ENCODE measurements at regions not wholly inside any gene's neighbourhood (a gene's known extent, or its start where the extent isn't known, plus 50 kb on each side); places are given as distances from the start of the nearest gene placed in this dataset.

GRCh38 chr5:98585661-98586310 is 187.7 kb upstream of the RGMB start:
- no peak for FAIRE-seq
- no peak for TF ChIP-seq TAF1 (IDR thresholded peaks at IDR 0.05; ENCODE audit: low read depth, low read length)
- no peak for TF ChIP-seq POLR2AphosphoS5 (IDR thresholded peaks at IDR 0.05; ENCODE audit: low read depth, low read length)
- TF ChIP-seq PAX5 (IDR thresholded peaks at IDR 0.05; ENCODE audit: insufficient read depth, low read length, severe bottlenecking), result no peak
- TF ChIP-seq POU2F2 (IDR thresholded peaks at IDR 0.05; ENCODE audit: low read depth, low read length), result no peak
- no peak for TF ChIP-seq SPI1 (IDR thresholded peaks at IDR 0.05; ENCODE audit: low read depth, low read length)
- no peak for TF ChIP-seq POLR2A (IDR thresholded peaks at IDR 0.05; ENCODE audit: low read depth, low read length)
- no peak for DNase-seq (ENCODE audit: insufficient read length, low spot score)

GRCh38 chr5:98586581-98586980 is 186.9 kb upstream of the RGMB start:
- TF ChIP-seq PAX5 (IDR thresholded peaks at IDR 0.05; ENCODE audit: insufficient read depth, low read length, severe bottlenecking) (no peak), TAF1 (IDR thresholded peaks at IDR 0.05; ENCODE audit: low read depth, low read length) (no peak), SPI1 (IDR thresholded peaks at IDR 0.05; ENCODE audit: low read depth, low read length) (no peak), POU2F2 (IDR thresholded peaks at IDR 0.05; ENCODE audit: low read depth, low read length) (no peak), POLR2AphosphoS5 (IDR thresholded peaks at IDR 0.05; ENCODE audit: low read depth, low read length) (no peak), POLR2A (IDR thresholded peaks at IDR 0.05; ENCODE audit: low read depth, low read length) (no peak)
- no peak for FAIRE-seq

GRCh38 chr5:98587166-98587565 is 186.3 kb upstream of the RGMB start:
- TF ChIP-seq PAX5 (IDR thresholded peaks at IDR 0.05; ENCODE audit: insufficient read depth, low read length, severe bottlenecking) (no peak), SPI1 (IDR thresholded peaks at IDR 0.05; ENCODE audit: low read depth, low read length) (no peak), POLR2AphosphoS5 (IDR thresholded peaks at IDR 0.05; ENCODE audit: low read depth, low read length) (no peak), POLR2A (IDR thresholded peaks at IDR 0.05; ENCODE audit: low read depth, low read length) (no peak), TAF1 (IDR thresholded peaks at IDR 0.05; ENCODE audit: low read depth, low read length) (no peak), POU2F2 (IDR thresholded peaks at IDR 0.05; ENCODE audit: low read depth, low read length) (no peak)
- DNase-seq (ENCODE audit: insufficient read length, low spot score) (no peak), FAIRE-seq (no peak)

More at GRCh38 chr5:98586581-98586980, 186.9 kb upstream of the RGMB start:
- DNase-seq (ENCODE audit: insufficient read length, low spot score), result no peak

- FAIRE-seq (no peak), DNase-seq (ENCODE audit: insufficient read length, low spot score) (no peak)
- TF ChIP-seq POU2F2 (IDR thresholded peaks at IDR 0.05; ENCODE audit: low read depth, low read length) (no peak), POLR2AphosphoS5 (IDR thresholded peaks at IDR 0.05; ENCODE audit: low read depth, low read length) (no peak), SPI1 (IDR thresholded peaks at IDR 0.05; ENCODE audit: low read depth, low read length) (no peak), TAF1 (IDR thresholded peaks at IDR 0.05; ENCODE audit: low read depth, low read length) (no peak), PAX5 (IDR thresholded peaks at IDR 0.05; ENCODE audit: insufficient read depth, low read length, severe bottlenecking) (no peak), POLR2A (IDR thresholded peaks at IDR 0.05; ENCODE audit: low read depth, low read length) (no peak)
Observed at GRCh38 chr5:98588215-98588614, 185.2 kb upstream of the RGMB start.

- TF ChIP-seq PAX5 (IDR thresholded peaks at IDR 0.05; ENCODE audit: insufficient read depth, low read length, severe bottlenecking), result no peak
- no peak for TF ChIP-seq SPI1 (IDR thresholded peaks at IDR 0.05; ENCODE audit: low read depth, low read length)
- TF ChIP-seq POLR2A (IDR thresholded peaks at IDR 0.05; ENCODE audit: low read depth, low read length), result no peak
- TF ChIP-seq POU2F2 (IDR thresholded peaks at IDR 0.05; ENCODE audit: low read depth, low read length), result no peak
- no peak for TF ChIP-seq TAF1 (IDR thresholded peaks at IDR 0.05; ENCODE audit: low read depth, low read length)
- no peak for TF ChIP-seq POLR2AphosphoS5 (IDR thresholded peaks at IDR 0.05; ENCODE audit: low read depth, low read length)
- DNase-seq (ENCODE audit: insufficient read length, low spot score), result no peak
- FAIRE-seq, result no peak
Observed at GRCh38 chr5:98593418-98593817, 180.0 kb upstream of the RGMB start.

GRCh38 chr5:98594098-98594497 is 179.4 kb upstream of the RGMB start:
- TF ChIP-seq PAX5 (IDR thresholded peaks at IDR 0.05; ENCODE audit: insufficient read depth, low read length, severe bottlenecking) (no peak), TAF1 (IDR thresholded peaks at IDR 0.05; ENCODE audit: low read depth, low read length) (no peak), POU2F2 (IDR thresholded peaks at IDR 0.05; ENCODE audit: low read depth, low read length) (no peak), SPI1 (IDR thresholded peaks at IDR 0.05; ENCODE audit: low read depth, low read length) (no peak), POLR2A (IDR thresholded peaks at IDR 0.05; ENCODE audit: low read depth, low read length) (no peak), POLR2AphosphoS5 (IDR thresholded peaks at IDR 0.05; ENCODE audit: low read depth, low read length) (no peak)
- DNase-seq (ENCODE audit: insufficient read length, low spot score) (no peak), FAIRE-seq (no peak)

- TF ChIP-seq SPI1 (IDR thresholded peaks at IDR 0.05; ENCODE audit: low read depth, low read length) (no peak), TAF1 (IDR thresholded peaks at IDR 0.05; ENCODE audit: low read depth, low read length) (no peak), PAX5 (IDR thresholded peaks at IDR 0.05; ENCODE audit: insufficient read depth, low read length, severe bottlenecking) (no peak), POU2F2 (IDR thresholded peaks at IDR 0.05; ENCODE audit: low read depth, low read length) (no peak), POLR2AphosphoS5 (IDR thresholded peaks at IDR 0.05; ENCODE audit: low read depth, low read length) (no peak), POLR2A (IDR thresholded peaks at IDR 0.05; ENCODE audit: low read depth, low read length) (no peak)
- DNase-seq (ENCODE audit: insufficient read length, low spot score) (no peak), FAIRE-seq (no peak)
Observed at GRCh38 chr5:98599016-98599415, 174.4 kb upstream of the RGMB start.

- TF ChIP-seq SPI1 (IDR thresholded peaks at IDR 0.05; ENCODE audit: low read depth, low read length), result no peak
- TF ChIP-seq POU2F2 (IDR thresholded peaks at IDR 0.05; ENCODE audit: low read depth, low read length), result no peak
- no peak for TF ChIP-seq POLR2A (IDR thresholded peaks at IDR 0.05; ENCODE audit: low read depth, low read length)
- no peak for TF ChIP-seq PAX5 (IDR thresholded peaks at IDR 0.05; ENCODE audit: insufficient read depth, low read length, severe bottlenecking)
- no peak for TF ChIP-seq POLR2AphosphoS5 (IDR thresholded peaks at IDR 0.05; ENCODE audit: low read depth, low read length)
- no peak for TF ChIP-seq TAF1 (IDR thresholded peaks at IDR 0.05; ENCODE audit: low read depth, low read length)
- no peak for FAIRE-seq
- no peak for DNase-seq (ENCODE audit: insufficient read length, low spot score)
Observed at GRCh38 chr5:98602534-98603112, 170.8 kb upstream of the RGMB start.

GRCh38 chr5:98603456-98603855 is 170.0 kb upstream of the RGMB start:
- FAIRE-seq, result no peak
- TF ChIP-seq TAF1 (IDR thresholded peaks at IDR 0.05; ENCODE audit: low read depth, low read length) (no peak), POU2F2 (IDR thresholded peaks at IDR 0.05; ENCODE audit: low read depth, low read length) (no peak), PAX5 (IDR thresholded peaks at IDR 0.05; ENCODE audit: insufficient read depth, low read length, severe bottlenecking) (no peak), POLR2AphosphoS5 (IDR thresholded peaks at IDR 0.05; ENCODE audit: low read depth, low read length) (no peak), SPI1 (IDR thresholded peaks at IDR 0.05; ENCODE audit: low read depth, low read length) (no peak), POLR2A (IDR thresholded peaks at IDR 0.05; ENCODE audit: low read depth, low read length) (no peak)

More at GRCh38 chr5:98603456-98603855, 170.0 kb upstream of the RGMB start:
- no peak for DNase-seq (ENCODE audit: insufficient read length, low spot score)
